Panc1 (cell line): ENCODE measurements at regions not wholly inside any gene's neighbourhood (a gene's known extent, or its start where the extent isn't known, plus 50 kb on each side); places are given as distances from the start of the nearest gene placed in this dataset.
A peak's percentile ranks its signal among the peaks of the same experiment; 100 is the strongest.
"Not testable (repeated sequence)": the region's sequence is repeated elsewhere in the genome, so short reads cannot be mapped to it uniquely, and the experiment has no call there.

Source experiments
- ATAC-seq: fragments of 200-7000 bp; cut with Tn5 transposase; 2 replicates; pipeline ENCODE4 v1.9.1; 2020; ENCODE audit warnings: mild to moderate bottlenecking, moderate library complexity
- BruUV-seq: library from RNA; stranded (reverse); fragments of 400-500 nt; replicated peaks from 2 replicates; lab custom pipeline; 2021; lab: Mats Ljungman, UMichigan
- CTCF ChIA-PET: fragments of 300-600 bp; sonication (Branson Sonifier 250); formaldehyde crosslinking; loops from one replicate; lab custom pipeline; 2022; ENCODE audit warnings: antibody characterized with exemption; lab: Charles Lee
- POLR2A ChIA-PET: fragments of 300-600 bp; sonication (Branson Sonifier 250); formaldehyde crosslinking; loops from one replicate; lab custom pipeline; 2022; ENCODE audit warnings: antibody characterized with exemption; lab: Charles Lee
- DNase-seq: peaks from one replicate; pipeline ENCODE4 v3.0.0-alpha.2; 2010; ENCODE audit warnings: low read depth, low spot score
- H3K27ac ChIP-seq: 2 replicates; pipeline ENCODE4 v1.5.1; 2011; ENCODE audit warnings: mild to moderate bottlenecking, low read length, inconsistent platforms
- H3K27me3 ChIP-seq: fragments of 200-500 bp; sonication (Bioruptor generic); 2 replicates; pipeline ENCODE4 v1.6.0; 2014; ENCODE audit warnings: low read length, inconsistent platforms; ENCODE audit not compliant: control insufficient read depth, insufficient read depth
- H3K36me3 ChIP-seq: fragments of 200-500 bp; sonication (Bioruptor generic); 2 replicates; pipeline ENCODE4 v1.5.1; 2014; ENCODE audit warnings: inconsistent platforms, mild to moderate bottlenecking, low read length, moderate library complexity; ENCODE audit not compliant: control insufficient read depth, insufficient read depth
- H3K4me1 ChIP-seq: 2 replicates; pipeline ENCODE4 v1.5.1; 2011; ENCODE audit warnings: inconsistent platforms, mild to moderate bottlenecking, low read length, moderate library complexity; ENCODE audit not compliant: control insufficient read depth, insufficient read depth
- H3K4me3 ChIP-seq, 2 experiments: 2 replicates each; pipeline ENCODE4 v1.5.1; 2011 to 2012; ENCODE audit warnings: low read depth in 2 of 2, low read length in 2 of 2, mild to moderate bottlenecking in 2 of 2, inconsistent platforms in 1 of 2, moderate library complexity in 1 of 2
- H3K9me3 ChIP-seq: fragments of 200-500 bp; sonication (Bioruptor generic); 2 replicates; pipeline ENCODE4 v1.5.1; 2014; ENCODE audit warnings: low read depth, mild to moderate bottlenecking, inconsistent platforms, low read length, moderate library complexity; ENCODE audit not compliant: control insufficient read depth, insufficient read depth
- CTCF ChIP-seq: fragments of 450-650 bp; IDR thresholded peaks from 2 replicates; pipeline ENCODE4 v1.5.1; 2017; ENCODE audit warnings: mild to moderate bottlenecking
- POLR2AphosphoS5 ChIP-seq: IDR thresholded peaks from 2 replicates; pipeline ENCODE4 v1.6.1; 2012; ENCODE audit warnings: mild to moderate bottlenecking, low read depth, low read length, moderate library complexity
- REST ChIP-seq, 2 experiments: IDR thresholded peaks; 2 replicates each; pipeline ENCODE4 v1.6.1; 2011 to 2012; ENCODE audit warnings: low read depth in 2 of 2, control low read depth in 1 of 2, low read length in 1 of 2, mild to moderate bottlenecking in 1 of 2, moderate library complexity in 1 of 2; ENCODE audit not compliant: insufficient read depth in 1 of 2
- SIN3A ChIP-seq: IDR thresholded peaks from 2 replicates; pipeline ENCODE4 v1.6.1; 2012; ENCODE audit warnings: low read depth, mild to moderate bottlenecking, low read length, moderate library complexity, borderline replicate concordance; ENCODE audit not compliant: insufficient read depth
- TCF7L2 ChIP-seq: IDR thresholded peaks from 2 replicates; pipeline ENCODE4 v1.6.1; 2011; ENCODE audit warnings: mild to moderate bottlenecking, low read depth, low read length, inconsistent platforms
- in situ Hi-C: cut with HindIII; loops from 2 replicates; pipeline ENCODE4 v1.10.0; 2016; ENCODE audit warnings: low sequenced_read_pairs, low pct_unique_long_range_greater_than_20kb
- intact Hi-C: fragments of 100-400 bp; cut with micrococcal nuclease; formaldehyde crosslinking; loops from one replicate; pipeline ENCODE4 v1.10.0; 2022; ENCODE audit not compliant: unreplicated experiment

- no peaks in the 10 kb centered on the region for H3K36me3 ChIP-seq
- ChIA-PET CTCF (no interaction called here), POLR2A (no interaction called here)
- no peaks in the 10 kb centered on the region for H3K27me3 ChIP-seq
- in situ Hi-C loops, result no loop called here
- no peaks in the 10 kb centered on the region for H3K9me3 ChIP-seq
- no peak overlapping the region for H3K4me3 ChIP-seq
- no peak overlapping the region for H3K27ac ChIP-seq
- DNase-seq, result no peak
- no TSS peak for BruUV-seq
- no peaks in the 10 kb centered on the region for H3K4me1 ChIP-seq
- ATAC-seq, result no peak
- intact Hi-C loops, result loop anchor here (5.0 kb wide), 1 partner anchor 637 kb away; no protein-coding TSS in a partner anchor
- TF ChIP-seq SIN3A, result no peak
- TF ChIP-seq REST (IDR thresholded peaks at IDR 0.05; ENCODE audit: insufficient read depth in 1 of 2, low read depth in 2 of 2, low read length in 1 of 2), result no peak
- TF ChIP-seq TCF7L2, result no peak
- TF ChIP-seq POLR2AphosphoS5, result no peak
- TF ChIP-seq CTCF, result no peak
Observed at GRCh38 chr7:81185072-81185471, 266.2 kb upstream of the SEMA3C start.

- DNase-seq, result no peak
- BruUV-seq, result no TSS peak
- no peaks in the 10 kb centered on the region for H3K36me3 ChIP-seq
- in situ Hi-C loops, result no loop called here
- H3K9me3 ChIP-seq, result no peaks in the 10 kb centered on the region
- TF ChIP-seq POLR2AphosphoS5 (no peak), REST (IDR thresholded peaks at IDR 0.05; ENCODE audit: insufficient read depth in 1 of 2, low read depth in 2 of 2, low read length in 1 of 2) (no peak), TCF7L2 (no peak), CTCF (no peak), SIN3A (no peak)
- H3K27me3 ChIP-seq, result no peaks in the 10 kb centered on the region
- no peaks in the 10 kb centered on the region for H3K4me1 ChIP-seq
- peak overlapping the region; percentile 55; the same call in 1 of the 2 replicates for H3K27ac ChIP-seq
- CTCF ChIA-PET, result no interaction called here
- no peak for ATAC-seq
- H3K4me3 ChIP-seq, result no peak overlapping the region
- intact Hi-C loops, result no loop called here
- POLR2A ChIA-PET, result no interaction called here
Observed at GRCh38 chr7:81183326-81183725, 264.5 kb upstream of the SEMA3C start.

GRCh38 chr7:81182056-81182455 is 263.2 kb upstream of the SEMA3C start:
- ATAC-seq, intact Hi-C loops, POLR2A ChIA-PET: not testable (repeated sequence)

More at GRCh38 chr7:81182056-81182455, 263.2 kb upstream of the SEMA3C start:
- BruUV-seq, CTCF ChIA-PET, H3K36me3 ChIP-seq, H3K4me3 ChIP-seq, H3K4me1 ChIP-seq, in situ Hi-C loops, H3K27ac ChIP-seq, H3K9me3 ChIP-seq, DNase-seq, H3K27me3 ChIP-seq: not testable (repeated sequence)
